GM12878 (cell line): ENCODE measurements at regions not wholly inside any gene's neighbourhood (a gene's known extent, or its start where the extent isn't known, plus 50 kb on each side); places are given as distances from the start of the nearest gene placed in this dataset.

Experiments
- ATAC-seq: fragments of 200-7000 bp; cut with Tn5 transposase; 3 replicates; pipeline ENCODE4 v1.9.1; 2020; ENCODE audit warnings: mild to moderate bottlenecking, moderate library complexity
- BruUV-seq: library from RNA; stranded (reverse); fragments of 400-500 nt; replicated peaks from 2 replicates; lab custom pipeline; 2021; lab: Mats Ljungman, UMichigan
- CTCF ChIA-PET: fragments of 300-600 bp; sonication (Branson Sonifier 250); formaldehyde crosslinking; extraction: SDS; loops from one replicate; lab custom pipeline; 2021; ENCODE audit warnings: inconsistent platforms; lab: Yijun Ruan, JAX
- POLR2A ChIA-PET: fragments of 350-600 bp; formaldehyde crosslinking; extraction: SDS; loops from one replicate; lab custom pipeline; 2021; ENCODE audit warnings: inconsistent platforms; lab: Charles Lee
- RAD21 ChIA-PET: fragments of 300-600 bp; sonication (Branson Sonifier 250); formaldehyde crosslinking; loops from one replicate; lab custom pipeline; 2023; ENCODE audit warnings: antibody characterized with exemption; ENCODE audit not compliant: unreplicated experiment; lab: Charles Lee
- SMC1A ChIA-PET: fragments of 300-600 bp; sonication (Branson Sonifier 250); formaldehyde crosslinking; loops from one replicate; lab custom pipeline; 2023; ENCODE audit not compliant: unreplicated experiment, uncharacterized antibody; lab: Charles Lee
- DNase-seq: peaks from one replicate; pipeline ENCODE4 v3.0.0-alpha.2; 2011; ENCODE audit warnings: low read depth, low spot score
- FAIRE-seq: peaks from 3 replicates; lab custom pipeline; 2011; peaks lifted over from hg19 to GRCh38; lab: Jason Lieb, UNC
- H2AFZ ChIP-seq: 2 replicates; pipeline ENCODE4 v1.6.0; 2011; ENCODE audit warnings: low read depth, low read length, control low read depth; ENCODE audit not compliant: control insufficient read depth
- H3K27ac ChIP-seq: 2 replicates; pipeline ENCODE4 v1.5.1; 2011; ENCODE audit warnings: control low read depth; ENCODE audit not compliant: control insufficient read depth, insufficient read depth
- H3K27me3 ChIP-seq, 2 experiments: replicated peaks in 1 of 2; 2 replicates each; pipeline versions ENCODE4 v1.6.0 to v1.6.1; 2011; ENCODE audit warnings: low read length in 1 of 2; ENCODE audit not compliant: control insufficient read depth in 2 of 2, insufficient read depth in 2 of 2
- H3K36me3 ChIP-seq, 2 experiments: 2 replicates each; pipeline ENCODE4 v1.5.1; 2011; ENCODE audit warnings: low read length in 1 of 2; ENCODE audit not compliant: control insufficient read depth in 2 of 2, insufficient read depth in 2 of 2
- H3K4me1 ChIP-seq: 2 replicates; pipeline ENCODE4 v1.6.1; 2011; ENCODE audit warnings: mild to moderate bottlenecking, low read length, moderate library complexity, mixed read lengths; ENCODE audit not compliant: control insufficient read depth, insufficient read depth
- H3K4me2 ChIP-seq: 2 replicates; pipeline ENCODE4 v1.6.0; 2011; ENCODE audit warnings: control low read depth; ENCODE audit not compliant: control insufficient read depth, insufficient read depth
- H3K4me3 ChIP-seq: fragments of 200-600 bp; sonication (generic); 2 replicates; pipeline ENCODE4 v1.5.1; 2016
- H3K79me2 ChIP-seq: 2 replicates; pipeline ENCODE4 v1.6.0; 2011; ENCODE audit warnings: low read length; ENCODE audit not compliant: control insufficient read depth, insufficient read depth
- H3K9ac ChIP-seq: 2 replicates; pipeline ENCODE4 v1.8.0; 2011; ENCODE audit warnings: low read length, control low read depth, mixed read lengths; ENCODE audit not compliant: control insufficient read depth, insufficient read depth
- H3K9me3 ChIP-seq: replicated peaks from 3 replicates; pipeline ENCODE4 v1.5.1; 2011; ENCODE audit warnings: mild to moderate bottlenecking, low read length; ENCODE audit not compliant: control insufficient read depth, insufficient read depth
- H4K20me1 ChIP-seq: 2 replicates; pipeline ENCODE4 v1.6.0; 2011; ENCODE audit not compliant: control insufficient read depth, insufficient read depth
- BMI1 ChIP-seq: fragments of 450-650 bp; IDR thresholded peaks from 2 replicates; pipeline ENCODE4 v1.6.1; 2016; ENCODE audit warnings: mild to moderate bottlenecking, moderate library complexity, borderline replicate concordance
- CHD1 ChIP-seq: IDR thresholded peaks from 2 replicates; pipeline ENCODE4 v1.6.1; 2012; ENCODE audit warnings: low read depth, low read length, improper control_type of control experiment
- JUND ChIP-seq: IDR thresholded peaks from 2 replicates; pipeline ENCODE4 v1.6.1; 2012; ENCODE audit warnings: low read depth, mild to moderate bottlenecking, low read length, improper control_type of control experiment, moderate library complexity
- KLF5 ChIP-seq: fragments of 450-650 bp; IDR thresholded peaks from 2 replicates; pipeline ENCODE4 v1.6.1; 2014; ENCODE audit warnings: mild to moderate bottlenecking; ENCODE audit not compliant: partially characterized antibody
- MYB ChIP-seq: fragments of 150-350 bp; IDR thresholded peaks from 2 replicates; pipeline ENCODE4 v1.6.1; 2014; ENCODE audit warnings: mild to moderate bottlenecking, low read depth, low read length, borderline replicate concordance
- NFYA ChIP-seq: IDR thresholded peaks from 2 replicates; pipeline ENCODE4 v1.6.1; 2011; ENCODE audit warnings: low read depth, mild to moderate bottlenecking, low read length, improper control_type of control experiment, borderline replicate concordance
- NFYB ChIP-seq: IDR thresholded peaks from 2 replicates; pipeline ENCODE4 v1.6.1; 2011; ENCODE audit warnings: low read depth, mild to moderate bottlenecking, low read length, improper control_type of control experiment, moderate library complexity; ENCODE audit not compliant: insufficient read depth
- PRDM15 ChIP-seq: fragments of 450-650 bp; formaldehyde crosslinking; IDR thresholded peaks from 2 replicates; pipeline ENCODE4 v1.4.0; 2020; ENCODE audit warnings: mild to moderate bottlenecking, moderate library complexity
- SIN3A ChIP-seq: IDR thresholded peaks from 2 replicates; pipeline ENCODE4 v1.6.1; 2012; ENCODE audit warnings: low read depth, low read length, improper control_type of control experiment
- SUZ12 ChIP-seq: fragments of 200-600 bp; sonication (generic); IDR thresholded peaks from one replicate; pipeline ENCODE4 v1.6.1; 2018; ENCODE audit warnings: antibody characterized with exemption, mild to moderate bottlenecking; ENCODE audit not compliant: unreplicated experiment
- TARDBP ChIP-seq: IDR thresholded peaks from 2 replicates; pipeline ENCODE4 v1.6.1; 2016; ENCODE audit warnings: borderline replicate concordance
- ZNF622 ChIP-seq: fragments of 450-650 bp; IDR thresholded peaks from 2 replicates; pipeline ENCODE4 v1.6.1; 2017; ENCODE audit warnings: mild to moderate bottlenecking, inconsistent platforms
- WGBS: methylation state at CpG from one replicate; pipeline ENCODE4 v1.1.6; 2016; ENCODE audit warnings: low lambda C conversion rate; ENCODE audit not compliant: insufficient replicate concordance, insufficient coverage; ENCODE audit errors: missing lambda C conversion rate; 5-methylcytosine and 5-hydroxymethylcytosine counted together
- in situ Hi-C: fragments of 300-500 bp; cut with MboI; formaldehyde crosslinking; loops from 9 replicates; pipeline ENCODE4 v1.14.3; 2018; ENCODE audit warnings: mixed read lengths
- intact Hi-C: fragments of 100-400 bp; cut with micrococcal nuclease; formaldehyde crosslinking; loops from one replicate; pipeline ENCODE4 v1.14.2; 2022; ENCODE audit not compliant: unreplicated experiment

GRCh38 chr4:128572778-128573241, 236.7 kb upstream of the JADE1 start:
- in situ Hi-C loops (no loop called here), intact Hi-C loops (loop anchor here (5.0 kb wide), 2 partner anchors 104 to 121 kb away; no protein-coding TSS in a partner anchor)
- no peaks in the 10 kb centered on the region for H3K27me3 ChIP-seq
- TF ChIP-seq MYB (no peak), NFYB (no peak), JUND (no peak), TARDBP (no peak), SUZ12 (no peak), SIN3A (no peak), BMI1 (no peak), ZNF622 (no peak), CHD1 (no peak), NFYA (no peak), KLF5 (no peak), PRDM15 (no peak)
- TF ChIP-seq, all 136 proteins: peak for 0
- ChIA-PET RAD21 (interaction anchor here (0.9 to 4.6 kb wide), 4 partner anchors 10 to 210 kb away, joined by 3 to 45 read pairs (median 22); no protein-coding TSS in a partner anchor), CTCF (interaction anchor here (0.6 to 8.0 kb wide), 12 partner anchors 10 to 297 kb away, joined by 3 to 87 read pairs (median 10); partner anchors contain the start of gene JADE1), SMC1A (interaction anchor here (1.0 to 7.0 kb wide), 11 partner anchors 11 to 290 kb away, joined by 3 to 68 read pairs (median 8); no protein-coding TSS in a partner anchor), POLR2A (interaction anchor here (0.8 kb wide), 1 partner anchor 102 kb away, joined by 3 read pairs; no protein-coding TSS in a partner anchor)
- no peaks in the 10 kb centered on the region for H3K36me3 ChIP-seq
- no peaks in the 10 kb centered on the region for H3K79me2 ChIP-seq
- no peak overlapping the region for H2AFZ ChIP-seq
- H3K4me2 ChIP-seq: no peak overlapping the region
- H4K20me1 ChIP-seq: no peaks in the 10 kb centered on the region
- ATAC-seq (no peak), FAIRE-seq (no peak), DNase-seq (no peak)
- H3K27ac ChIP-seq: no peak overlapping the region
- no peak overlapping the region for H3K9ac ChIP-seq
- no peaks in the 10 kb centered on the region for H3K9me3 ChIP-seq
- 30% methylated on average over 3 of the region's 3 CpGs for WGBS
- no peaks in the 10 kb centered on the region for H3K4me1 ChIP-seq
- BruUV-seq: no TSS peak
- no peak overlapping the region for H3K4me3 ChIP-seq
